ENCODE measurements at regions not wholly inside any gene's neighbourhood (a gene's known extent, or its start where the extent isn't known, plus 50 kb on each side); places are given as distances from the start of the nearest gene placed in this dataset.

GRCh38 chr2:2561346-2562095 is 230.4 kb upstream of the MYT1L start:
- no peaks in the 10 kb centered on the region for H3K79me1 ChIP-seq (ENCODE audit: low read depth, low read length)
- peaks cover 0 to 3% (median 0%) of the 10 kb centered on the region in 4 experiments; a peak in 1 of 7 replicates for H3K4me1 ChIP-seq (replicated peaks in 1 of 4; ENCODE audit: control insufficient read depth in 3 of 4, insufficient read depth in 4 of 4, low read length in 3 of 4)
- no peak for TF ChIP-seq POU5F1 (IDR thresholded peaks at IDR 0.05; ENCODE audit: low read depth, low read length)
- no peak for TF ChIP-seq RNF2 (IDR thresholded peaks at IDR 0.05; ENCODE audit: borderline replicate concordance, low read depth, low read length, missing control alignments, poor library complexity, severe bottlenecking)
- no peak for TF ChIP-seq TAF7 (optimal IDR thresholded peaks at IDR 0.05; ENCODE audit: borderline replicate concordance, low read depth, low read length)
- TF ChIP-seq EGR1 (IDR thresholded peaks at IDR 0.05; ENCODE audit: borderline replicate concordance, low read depth, low read length): no peak
- TF ChIP-seq, protein P1, sequence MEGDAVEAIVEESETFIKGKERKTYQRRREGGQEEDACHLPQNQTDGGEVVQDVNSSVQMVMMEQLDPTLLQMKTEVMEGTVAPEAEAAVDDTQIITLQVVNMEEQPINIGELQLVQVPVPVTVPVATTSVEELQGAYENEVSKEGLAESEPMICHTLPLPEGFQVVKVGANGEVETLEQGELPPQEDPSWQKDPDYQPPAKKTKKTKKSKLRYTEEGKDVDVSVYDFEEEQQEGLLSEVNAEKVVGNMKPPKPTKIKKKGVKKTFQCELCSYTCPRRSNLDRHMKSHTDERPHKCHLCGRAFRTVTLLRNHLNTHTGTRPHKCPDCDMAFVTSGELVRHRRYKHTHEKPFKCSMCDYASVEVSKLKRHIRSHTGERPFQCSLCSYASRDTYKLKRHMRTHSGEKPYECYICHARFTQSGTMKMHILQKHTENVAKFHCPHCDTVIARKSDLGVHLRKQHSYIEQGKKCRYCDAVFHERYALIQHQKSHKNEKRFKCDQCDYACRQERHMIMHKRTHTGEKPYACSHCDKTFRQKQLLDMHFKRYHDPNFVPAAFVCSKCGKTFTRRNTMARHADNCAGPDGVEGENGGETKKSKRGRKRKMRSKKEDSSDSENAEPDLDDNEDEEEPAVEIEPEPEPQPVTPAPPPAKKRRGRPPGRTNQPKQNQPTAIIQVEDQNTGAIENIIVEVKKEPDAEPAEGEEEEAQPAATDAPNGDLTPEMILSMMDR (IDR thresholded peaks at IDR 0.05; ENCODE audit: control extremely low read depth in 1 of 3, insufficient read depth in 1 of 3, low read depth in 1 of 3, low read length in 3 of 3): no peak
- no peak for TF ChIP-seq PHF8 (conservative IDR thresholded peaks at IDR 0.05; ENCODE audit: low read depth, low read length)
- no peak for TF ChIP-seq RXRA (IDR thresholded peaks at IDR 0.05; ENCODE audit: insufficient read depth, low read depth, low read length)
- TF ChIP-seq BACH1 (IDR thresholded peaks at IDR 0.05; ENCODE audit: low read length): no peak
- TF ChIP-seq KDM5A (IDR thresholded peaks at IDR 0.05; ENCODE audit: low read length): no peak
- no peak for TF ChIP-seq CHD2 (IDR thresholded peaks at IDR 0.05; ENCODE audit: low read length)

More at GRCh38 chr2:2561346-2562095, 230.4 kb upstream of the MYT1L start:
- Histone ChIP-seq H2AFZ (ENCODE audit: low read length) (no peak overlapping the region), H2AK5ac (ENCODE audit: low read depth, low read length) (no peak overlapping the region), H4K5ac (ENCODE audit: insufficient read length, low read depth, low read length) (no peak overlapping the region), H3K23me2 (ENCODE audit: low read depth, low read length) (no peaks in the 10 kb centered on the region; the same call in 1 of the 2 replicates), H3K27ac (ENCODE audit: low read depth, low read length) (no peak overlapping the region), H3K4me2 (ENCODE audit: insufficient read depth in 1 of 2, low read depth in 2 of 2, low read length in 2 of 2) (no peak overlapping the region), H2BK15ac (ENCODE audit: low read length) (no peak overlapping the region), H3K4me3 (ENCODE audit: extremely low read depth in 1 of 4, insufficient read depth in 2 of 4, low read depth in 3 of 4, low read length in 4 of 4) (no peak overlapping the region), H3K56ac (replicated peaks; ENCODE audit: insufficient read length, low read depth, low read length) (no peak overlapping the region), H2BK12ac (ENCODE audit: low read depth, low read length) (no peak overlapping the region), H2BK20ac (ENCODE audit: low read length) (no peak overlapping the region), H4K8ac (ENCODE audit: extremely low read depth, insufficient read depth, low read length) (no peak overlapping the region; the same call in 1 of the 2 replicates), H4K20me1 (replicated peaks in 1 of 2; ENCODE audit: control insufficient read depth in 1 of 2, insufficient read depth in 2 of 2, low read length in 2 of 2) (no peaks in the 10 kb centered on the region), H3K36me3 (ENCODE audit: control insufficient read depth in 2 of 4, insufficient read depth in 4 of 4, low read length in 3 of 4) (no peaks in the 10 kb centered on the region), H3K23ac (ENCODE audit: insufficient read length) (no peak overlapping the region), H3K14ac (ENCODE audit: insufficient read length) (no peak overlapping the region), H2BK5ac (ENCODE audit: low read depth, low read length) (no peak overlapping the region), H3K79me2 (ENCODE audit: control insufficient read depth in 1 of 2, insufficient read depth in 2 of 2, low read length in 2 of 2) (no peaks in the 10 kb centered on the region), H4K91ac (replicated peaks; ENCODE audit: insufficient read length, low read length) (no peak overlapping the region), H3K18ac (ENCODE audit: extremely low read depth, low read length) (no peak overlapping the region), H3K27me3 (replicated peaks in 1 of 4; ENCODE audit: control insufficient read depth in 3 of 4, extremely low read depth in 1 of 4, insufficient read depth in 3 of 4, low read length in 3 of 4) (no peaks in the 10 kb centered on the region), H3K9ac (replicated peaks in 1 of 4; ENCODE audit: extremely low read depth in 1 of 4, low read depth in 3 of 4, low read length in 3 of 4) (no peak overlapping the region), H3K9me3 (ENCODE audit: insufficient read depth in 2 of 2, low read depth in 1 of 2, low read length in 1 of 2) (0 out of 4 replicates have a peak, but pooled peaks cover 0 to 2% of the 10 kb centered on the region in 2 experiments), H3K4ac (replicated peaks; ENCODE audit: insufficient read length, low read depth, low read length) (no peak overlapping the region), H2BK120ac (replicated peaks; ENCODE audit: low read depth, low read length) (no peak overlapping the region)
- FAIRE-seq: no peak
- DNase-seq (ENCODE audit: low read depth in 1 of 2, low spot score in 2 of 2): no peak
- ChIA-PET POLR2A (ENCODE audit: partially characterized antibody) (no interaction called here), CTCF (ENCODE audit: partially characterized antibody) (interaction anchor here (0.9 kb wide), 1 partner anchor 102 kb away, joined by 3 read pairs; no protein-coding TSS in a partner anchor)
- 98% methylated on average over 13 of the region's 14 CpGs; no CpG with 5 or more reads in 1 of the 2 experiments for WGBS, 2 experiments (ENCODE audit: extremely low coverage in 1 of 2, insufficient coverage in 1 of 2, insufficient read length in 1 of 2, insufficient replicate concordance in 2 of 2, low coverage in 1 of 2, low lambda C conversion rate in 2 of 2, missing lambda C conversion rate in 1 of 2)

Data from H1 (cell line).